ENCODE measurements at regions not wholly inside any gene's neighbourhood (a gene's known extent, or its start where the extent isn't known, plus 50 kb on each side); places are given as distances from the start of the nearest gene placed in this dataset.

DNA sequence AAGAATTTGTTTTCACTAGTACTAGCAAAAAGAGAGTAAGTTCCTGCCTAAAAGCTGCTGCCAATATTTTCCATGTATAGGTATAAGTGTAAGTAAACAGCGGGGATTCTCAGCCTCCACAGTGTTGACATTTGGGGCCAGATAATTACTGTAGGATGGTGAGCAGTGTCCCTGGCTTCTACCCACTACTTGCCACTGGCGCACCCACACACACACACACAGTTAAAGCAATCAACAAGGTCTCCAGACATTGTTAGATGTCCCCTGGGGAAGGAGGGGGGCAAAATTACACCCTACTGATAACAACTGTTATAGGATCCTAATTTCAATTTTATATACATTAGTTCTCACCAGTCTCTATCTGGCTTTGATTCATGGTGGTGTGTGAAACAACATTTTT, 417.0 kb upstream of the PSMD7 start:
- TF ChIP-seq, protein P1, sequence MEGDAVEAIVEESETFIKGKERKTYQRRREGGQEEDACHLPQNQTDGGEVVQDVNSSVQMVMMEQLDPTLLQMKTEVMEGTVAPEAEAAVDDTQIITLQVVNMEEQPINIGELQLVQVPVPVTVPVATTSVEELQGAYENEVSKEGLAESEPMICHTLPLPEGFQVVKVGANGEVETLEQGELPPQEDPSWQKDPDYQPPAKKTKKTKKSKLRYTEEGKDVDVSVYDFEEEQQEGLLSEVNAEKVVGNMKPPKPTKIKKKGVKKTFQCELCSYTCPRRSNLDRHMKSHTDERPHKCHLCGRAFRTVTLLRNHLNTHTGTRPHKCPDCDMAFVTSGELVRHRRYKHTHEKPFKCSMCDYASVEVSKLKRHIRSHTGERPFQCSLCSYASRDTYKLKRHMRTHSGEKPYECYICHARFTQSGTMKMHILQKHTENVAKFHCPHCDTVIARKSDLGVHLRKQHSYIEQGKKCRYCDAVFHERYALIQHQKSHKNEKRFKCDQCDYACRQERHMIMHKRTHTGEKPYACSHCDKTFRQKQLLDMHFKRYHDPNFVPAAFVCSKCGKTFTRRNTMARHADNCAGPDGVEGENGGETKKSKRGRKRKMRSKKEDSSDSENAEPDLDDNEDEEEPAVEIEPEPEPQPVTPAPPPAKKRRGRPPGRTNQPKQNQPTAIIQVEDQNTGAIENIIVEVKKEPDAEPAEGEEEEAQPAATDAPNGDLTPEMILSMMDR (IDR thresholded peaks at IDR 0.05), result no peak
- no peak for TF ChIP-seq POLR2A (IDR thresholded peaks at IDR 0.05)
- TF ChIP-seq POLR2AphosphoS5 (IDR thresholded peaks at IDR 0.05), result no peak

All from upper lobe of left lung (tissue), 4 donors.